ENCODE measurements at regions not wholly inside any gene's neighbourhood (a gene's known extent, or its start where the extent isn't known, plus 50 kb on each side); places are given as distances from the start of the nearest gene placed in this dataset.
"Not testable (repeated sequence)": the region's sequence is repeated elsewhere in the genome, so short reads cannot be mapped to it uniquely, and the experiment has no call there.

GRCh38 chr3:152148579-152148978 lies 120.2 kb upstream of the MBNL1 start:
- DNase-seq (ENCODE audit: low spot score in 2 of 2) = no peak
- intact Hi-C loops (cut with DNase I; ENCODE audit: low total_unique reads) = no loop called here
- WGBS, 2 donors = 95% methylated on average over 1 of the region's 1 CpG
- TF ChIP-seq, protein P1, sequence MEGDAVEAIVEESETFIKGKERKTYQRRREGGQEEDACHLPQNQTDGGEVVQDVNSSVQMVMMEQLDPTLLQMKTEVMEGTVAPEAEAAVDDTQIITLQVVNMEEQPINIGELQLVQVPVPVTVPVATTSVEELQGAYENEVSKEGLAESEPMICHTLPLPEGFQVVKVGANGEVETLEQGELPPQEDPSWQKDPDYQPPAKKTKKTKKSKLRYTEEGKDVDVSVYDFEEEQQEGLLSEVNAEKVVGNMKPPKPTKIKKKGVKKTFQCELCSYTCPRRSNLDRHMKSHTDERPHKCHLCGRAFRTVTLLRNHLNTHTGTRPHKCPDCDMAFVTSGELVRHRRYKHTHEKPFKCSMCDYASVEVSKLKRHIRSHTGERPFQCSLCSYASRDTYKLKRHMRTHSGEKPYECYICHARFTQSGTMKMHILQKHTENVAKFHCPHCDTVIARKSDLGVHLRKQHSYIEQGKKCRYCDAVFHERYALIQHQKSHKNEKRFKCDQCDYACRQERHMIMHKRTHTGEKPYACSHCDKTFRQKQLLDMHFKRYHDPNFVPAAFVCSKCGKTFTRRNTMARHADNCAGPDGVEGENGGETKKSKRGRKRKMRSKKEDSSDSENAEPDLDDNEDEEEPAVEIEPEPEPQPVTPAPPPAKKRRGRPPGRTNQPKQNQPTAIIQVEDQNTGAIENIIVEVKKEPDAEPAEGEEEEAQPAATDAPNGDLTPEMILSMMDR (IDR thresholded peaks at IDR 0.05) = no peak
- TF ChIP-seq POLR2A (IDR thresholded peaks at IDR 0.05) = no peak
- H3K4me3 ChIP-seq (ENCODE audit: low read depth, poor library complexity, severe bottlenecking) = no peak overlapping the region

GRCh38 chr3:152149832-152150231 lies 118.9 kb upstream of the MBNL1 start:
- WGBS, 2 donors = 69 to 76% methylated on average over 1 of the region's 1 CpG
- intact Hi-C loops (cut with DNase I; ENCODE audit: low total_unique reads) = no loop called here
- no peak for DNase-seq (ENCODE audit: low spot score in 2 of 2)

GRCh38 chr3:152151216-152151876 lies 117.4 kb upstream of the MBNL1 start:
- H3K4me3 ChIP-seq (ENCODE audit: low read depth, poor library complexity, severe bottlenecking) = no peak overlapping the region
- DNase-seq (ENCODE audit: low spot score in 2 of 2) = no peak
- intact Hi-C loops (cut with DNase I; ENCODE audit: low total_unique reads) = no loop called here
- TF ChIP-seq POLR2A (IDR thresholded peaks at IDR 0.05) = no peak
- TF ChIP-seq, protein P1 (IDR thresholded peaks at IDR 0.05) = no peak
- WGBS, 2 donors = 39% methylated on average over 8 of the region's 8 CpGs

More at GRCh38 chr3:152149832-152150231, 118.9 kb upstream of the MBNL1 start:
- no peak for TF ChIP-seq POLR2A (IDR thresholded peaks at IDR 0.05)
- TF ChIP-seq, protein P1 (IDR thresholded peaks at IDR 0.05) = no peak
- H3K4me3 ChIP-seq (ENCODE audit: low read depth, poor library complexity, severe bottlenecking) = no peak overlapping the region

- 95 to 96% methylated on average over 36 to 38 of the region's 42 CpGs for WGBS, 2 donors
- DNase-seq (ENCODE audit: low spot score in 2 of 2); H3K4me3 ChIP-seq (ENCODE audit: low read depth, poor library complexity, severe bottlenecking); intact Hi-C loops (cut with DNase I; ENCODE audit: low total_unique reads): not testable (repeated sequence)
Measured at GRCh38 chr3:152151877-152152765, 116.6 kb upstream of the MBNL1 start.

DNA sequence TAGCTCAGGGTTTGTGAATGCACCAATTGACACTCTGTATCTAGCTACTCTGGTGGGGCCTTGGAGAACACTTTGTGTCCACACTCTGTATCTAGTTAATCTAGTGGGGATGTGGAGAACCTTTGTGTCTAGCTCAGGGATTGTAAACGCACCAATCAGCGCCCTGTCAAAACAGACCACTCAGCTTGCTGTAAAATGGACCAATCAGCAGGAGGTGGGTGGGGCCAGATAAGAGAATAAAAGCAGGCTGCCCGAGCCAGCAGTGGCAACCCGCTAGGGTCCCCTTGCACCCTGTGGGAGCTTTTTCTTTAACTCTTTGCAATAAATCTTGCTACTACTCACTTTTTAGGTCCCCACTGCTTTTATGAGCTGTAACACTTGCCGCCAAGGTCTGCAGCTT lies 115.6 kb upstream of the MBNL1 start:
- DNase-seq (ENCODE audit: low spot score in 2 of 2); H3K4me3 ChIP-seq (ENCODE audit: low read depth, poor library complexity, severe bottlenecking); intact Hi-C loops (cut with DNase I; ENCODE audit: low total_unique reads): not testable (repeated sequence)
- 95 to 100% methylated on average over 5 of the region's 5 CpGs for WGBS, 2 donors

GRCh38 chr3:152155246-152156020 lies 113.3 kb upstream of the MBNL1 start:
- DNase-seq (ENCODE audit: low spot score in 2 of 2) = no peak
- TF ChIP-seq POLR2A (IDR thresholded peaks at IDR 0.05) = no peak
- TF ChIP-seq, protein P1 (IDR thresholded peaks at IDR 0.05) = no peak
- WGBS, 2 donors = 83 to 86% methylated on average over 5 of the region's 5 CpGs
- H3K4me3 ChIP-seq (ENCODE audit: low read depth, poor library complexity, severe bottlenecking) = no peak overlapping the region
- intact Hi-C loops (cut with DNase I; ENCODE audit: low total_unique reads) = no loop called here
